Neural progenitor cell (in vitro differentiated cells): ENCODE measurements at regions not wholly inside any gene's neighbourhood (a gene's known extent, or its start where the extent isn't known, plus 50 kb on each side); places are given as distances from the start of the nearest gene placed in this dataset.

Experiments used
- CTCF ChIP-seq: fragments of 200-600 bp; sonication (generic); IDR thresholded peaks from 2 replicates; pipeline ENCODE4 v1.5.1; 2017; ENCODE audit warnings: antibody characterized with exemption, mild to moderate bottlenecking
- EZH2 ChIP-seq: fragments of 200-600 bp; sonication (generic); IDR thresholded peaks from 2 replicates; pipeline ENCODE4 v1.6.1; 2017; ENCODE audit warnings: antibody characterized with exemption, mild to moderate bottlenecking, moderate library complexity
- EZH2phosphoT487 ChIP-seq: fragments of 200-600 bp; sonication (generic); IDR thresholded peaks from 2 replicates; pipeline ENCODE4 v1.6.1; 2017; ENCODE audit warnings: antibody characterized with exemption

- no peak for TF ChIP-seq CTCF
- no peak for TF ChIP-seq EZH2
- no peak for TF ChIP-seq EZH2phosphoT487
These were observed 254.3 kb downstream of the LMBRD1 start for GRCh38 chr6:69542494-69542893.
